Omental fat pad (tissue), 3 donors: ENCODE measurements at regions not wholly inside any gene's neighbourhood (a gene's known extent, or its start where the extent isn't known, plus 50 kb on each side); places are given as distances from the start of the nearest gene placed in this dataset.

ENCODE experiments used
- ATAC-seq: fragments of 150-250 bp; one replicate; pipeline ENCODE4 v1.9.1; 2016; ENCODE audit warnings: mild to moderate bottlenecking, moderate library complexity; ENCODE audit not compliant: low FRiP score
- DNase-seq: peaks from one replicate; pipeline ENCODE4 v3.0.0-alpha.2; 2019; ENCODE audit warnings: low spot score
- CTCF ChIP-seq, 3 donors: fragments of 450-650 bp; IDR thresholded peaks; one replicate each; pipeline ENCODE4 v1.5.1; 2016 to 2017; ENCODE audit warnings: antibody characterized with exemption in 3 of 3, mild to moderate bottlenecking in 3 of 3, moderate library complexity in 2 of 3

- ATAC-seq: no peak
- no peak for DNase-seq
- TF ChIP-seq CTCF (IDR thresholded peaks at IDR 0.05): no peak
These were observed 314.6 kb upstream of the POM121L12 start for GRCh38 chr7:52720856-52721255.

DNA sequence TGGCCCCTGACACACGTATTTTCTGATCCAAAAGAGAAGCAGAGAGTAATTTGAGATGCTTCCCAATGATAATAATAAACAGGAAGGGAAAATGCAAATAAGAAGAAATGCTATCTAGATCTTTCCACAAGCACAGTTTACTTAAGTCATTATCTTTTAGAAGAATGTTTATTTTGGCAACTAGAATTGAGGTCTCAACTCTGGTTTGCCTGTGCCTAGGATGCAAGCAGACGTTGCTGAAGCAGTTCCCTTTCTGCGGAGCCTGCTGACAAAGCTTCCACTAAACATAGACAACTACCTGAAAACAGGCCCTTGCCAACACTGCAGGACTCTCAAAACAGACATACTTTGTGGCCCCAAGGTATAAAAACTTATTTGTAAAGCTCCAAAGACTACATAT is 315.8 kb upstream of the POM121L12 start:
- DNase-seq: no peak
- no peak for ATAC-seq
- no peak for TF ChIP-seq CTCF (IDR thresholded peaks at IDR 0.05)

GRCh38 chr7:52715701-52716100 is 319.7 kb upstream of the POM121L12 start:
- DNase-seq: no peak
- no peak for ATAC-seq

GRCh38 chr7:52712938-52713337 is 322.5 kb upstream of the POM121L12 start:
- TF ChIP-seq CTCF (IDR thresholded peaks at IDR 0.05): no peak
- DNase-seq (no peak), ATAC-seq (no peak)

More at GRCh38 chr7:52715701-52716100, 319.7 kb upstream of the POM121L12 start:
- no peak for TF ChIP-seq CTCF (IDR thresholded peaks at IDR 0.05)

GRCh38 chr7:52711951-52712350 is 323.5 kb upstream of the POM121L12 start:
- ATAC-seq: no peak
- TF ChIP-seq CTCF (IDR thresholded peaks at IDR 0.05): no peak

DNA sequence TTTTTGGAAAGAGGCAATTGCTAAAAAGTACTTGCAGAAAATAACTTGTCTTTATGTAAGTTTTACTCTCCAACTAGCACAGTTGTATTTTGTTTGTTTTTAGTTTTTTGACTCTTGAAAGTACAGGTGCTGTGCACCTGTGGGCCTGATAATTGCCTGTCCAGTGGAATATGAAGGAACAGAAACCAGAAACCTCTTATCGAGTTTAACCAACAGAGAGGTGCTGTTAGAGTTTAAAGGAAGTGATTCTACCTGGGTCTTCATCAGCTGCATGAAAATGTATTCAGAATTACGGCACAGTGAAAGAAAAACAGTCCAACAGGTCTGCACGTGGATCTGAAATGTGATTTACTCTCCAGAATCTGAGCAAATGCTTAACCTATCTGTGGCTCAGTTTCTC is 326.6 kb upstream of the POM121L12 start:
- DNase-seq: no peak
- TF ChIP-seq CTCF (IDR thresholded peaks at IDR 0.05): no peak
- no peak for ATAC-seq

More at GRCh38 chr7:52711951-52712350, 323.5 kb upstream of the POM121L12 start:
- no peak for DNase-seq

DNA sequence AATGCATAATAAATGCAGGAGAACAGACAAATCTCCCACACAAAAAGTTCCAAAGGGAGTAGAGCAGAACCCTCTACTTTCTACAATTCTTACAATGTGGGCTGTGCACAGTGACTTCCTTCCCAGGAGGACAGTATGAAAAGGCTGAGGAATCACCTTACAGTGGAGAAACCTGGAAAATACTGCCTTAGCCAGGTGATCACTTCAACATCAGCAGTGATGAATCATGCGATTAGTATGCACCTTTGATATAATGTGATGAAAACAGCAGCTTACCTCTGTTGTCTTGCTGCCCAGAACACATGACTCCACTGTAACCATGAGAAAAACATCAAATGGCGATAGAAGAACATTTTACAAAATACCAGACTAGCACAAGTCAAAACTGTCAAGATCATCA is 329.7 kb upstream of the POM121L12 start:
- DNase-seq: no peak
- no peak for ATAC-seq
- TF ChIP-seq CTCF (IDR thresholded peaks at IDR 0.05): no peak
